Endothelial cell of umbilical vein (primary cell): ENCODE measurements at regions not wholly inside any gene's neighbourhood (a gene's known extent, or its start where the extent isn't known, plus 50 kb on each side); places are given as distances from the start of the nearest gene placed in this dataset.

Experiments
- BruUV-seq: library from RNA; stranded (reverse); fragments of 400-500 nt; replicated peaks from 2 replicates; lab custom pipeline; 2021; lab: Mats Ljungman, UMichigan
- CTCF ChIA-PET: fragments of 300-600, 350-600 bp; sonication (Branson Sonifier 250); formaldehyde crosslinking; loops from one replicate; lab custom pipeline; 2021; ENCODE audit warnings: antibody characterized with exemption, inconsistent platforms; lab: Charles Lee
- POLR2A ChIA-PET: fragments of 300-600, 350-600 bp; sonication (Branson Sonifier 250); formaldehyde crosslinking; loops from one replicate; lab custom pipeline; 2021; ENCODE audit warnings: antibody characterized with exemption, inconsistent platforms; lab: Charles Lee
- DNase-seq: peaks from one replicate; pipeline ENCODE4 v3.0.0-alpha.2; 2011; ENCODE audit warnings: low read depth, low spot score
- FAIRE-seq: peaks from 2 replicates; lab custom pipeline; 2011; peaks lifted over from hg19 to GRCh38; lab: Jason Lieb, UNC
- H2AFZ ChIP-seq: 2 replicates; pipeline ENCODE4 v1.6.0; 2012; ENCODE audit warnings: low read depth, low read length, control low read depth, inconsistent platforms
- H3K27ac ChIP-seq: 2 replicates; pipeline ENCODE4 v1.5.1; 2011; ENCODE audit warnings: low read depth, mild to moderate bottlenecking, control low read depth, low read length, moderate library complexity; ENCODE audit not compliant: insufficient read depth
- H3K27me3 ChIP-seq, 2 experiments: 2 replicates each; pipeline versions ENCODE4 v1.6.0 to v1.6.1; 2011; ENCODE audit warnings: low read length in 2 of 2, mixed read lengths in 1 of 2; ENCODE audit not compliant: control insufficient read depth in 2 of 2, insufficient read depth in 2 of 2
- H3K36me3 ChIP-seq, 2 experiments: 2 replicates in 1 of 2; 3 replicates in 1 of 2; pipeline ENCODE4 v1.5.1; 2011; ENCODE audit warnings: low read length in 2 of 2, mild to moderate bottlenecking in 1 of 2, moderate library complexity in 1 of 2; ENCODE audit not compliant: control insufficient read depth in 2 of 2, insufficient read depth in 2 of 2; ENCODE audit errors: extremely low read depth in 1 of 2
- H3K4me1 ChIP-seq: 3 replicates; pipeline ENCODE4 v1.5.1; 2011; ENCODE audit warnings: mild to moderate bottlenecking, low read length; ENCODE audit not compliant: control insufficient read depth, insufficient read depth; ENCODE audit errors: extremely low read depth
- H3K4me2 ChIP-seq: 2 replicates; pipeline ENCODE4 v1.6.1; 2011; ENCODE audit warnings: low read length, control low read depth, mixed read lengths; ENCODE audit not compliant: insufficient read depth
- H3K4me3 ChIP-seq, 3 experiments: fragments of 200-600 bp in 1 of 3; sonication (generic), shearing (Covaris generic) in 1 of 3; replicated peaks in 1 of 3; 2 replicates each; pipeline ENCODE4 v1.5.1; 2011 to 2016; ENCODE audit warnings: control low read depth in 3 of 3, low read length in 3 of 3, mild to moderate bottlenecking in 2 of 3, inconsistent platforms in 1 of 3, low read depth in 1 of 3, moderate library complexity in 1 of 3; ENCODE audit not compliant: insufficient read depth in 1 of 3
- H3K79me2 ChIP-seq: 2 replicates; pipeline ENCODE4 v1.6.0; 2012; ENCODE audit warnings: low read length, inconsistent platforms; ENCODE audit not compliant: control insufficient read depth, insufficient read depth
- H3K9ac ChIP-seq: replicated peaks from 2 replicates; pipeline ENCODE3; 2011; ENCODE audit warnings: low read length, control low read depth; ENCODE audit not compliant: insufficient read depth; ENCODE audit errors: extremely low read depth
- H3K9me1 ChIP-seq: replicated peaks from 3 replicates; pipeline ENCODE4 v1.6.0; 2011; ENCODE audit warnings: mild to moderate bottlenecking, low read length; ENCODE audit not compliant: control insufficient read depth, insufficient read depth; ENCODE audit errors: extremely low read depth
- H3K9me3 ChIP-seq: replicated peaks from 2 replicates; pipeline ENCODE4 v1.5.1; 2012; ENCODE audit warnings: low read length, inconsistent platforms; ENCODE audit not compliant: control insufficient read depth, insufficient read depth
- H4K20me1 ChIP-seq: replicated peaks from 2 replicates; pipeline ENCODE3; 2011; ENCODE audit warnings: mild to moderate bottlenecking, low read length; ENCODE audit not compliant: control insufficient read depth, insufficient read depth; ENCODE audit errors: extremely low read depth
- CTCF ChIP-seq, 2 donors: IDR thresholded peaks; 1 replicate in 1 of 2; 2 replicates in 1 of 2; pipeline ENCODE4 v1.5.1; 2011; ENCODE audit warnings: low read length in 2 of 2, mild to moderate bottlenecking in 2 of 2, moderate library complexity in 2 of 2, control low read depth in 1 of 2, inconsistent platforms in 1 of 2, low read depth in 1 of 2; ENCODE audit not compliant: insufficient read depth in 1 of 2; ENCODE audit errors: extremely low read depth in 1 of 2
- EZH2 ChIP-seq: IDR thresholded peaks from 2 replicates; pipeline ENCODE4 v1.6.1; 2012; ENCODE audit warnings: borderline replicate concordance, low read depth, mild to moderate bottlenecking, moderate library complexity, low read length, inconsistent platforms; ENCODE audit not compliant: severe bottlenecking
- FOS ChIP-seq: IDR thresholded peaks from 2 replicates; pipeline ENCODE4 v1.6.1; 2011; ENCODE audit warnings: mild to moderate bottlenecking, low read length, moderate library complexity, borderline replicate concordance; ENCODE audit not compliant: insufficient read depth
- GATA2 ChIP-seq: IDR thresholded peaks from 2 replicates; pipeline ENCODE4 v1.7.0; 2011; ENCODE audit warnings: low read depth, mild to moderate bottlenecking, moderate library complexity, mixed read lengths, low read length; ENCODE audit not compliant: insufficient read length, insufficient read depth
- JUN ChIP-seq: IDR thresholded peaks from 2 replicates; pipeline ENCODE4 v1.6.1; 2011; ENCODE audit warnings: borderline replicate concordance, low read depth; ENCODE audit not compliant: insufficient read length, insufficient read depth
- MYC ChIP-seq: IDR thresholded peaks from one replicate; pipeline ENCODE4 v1.6.1; 2011; ENCODE audit warnings: mild to moderate bottlenecking, low read depth, low read length
- POLR2A ChIP-seq: IDR thresholded peaks from 2 replicates; pipeline ENCODE4 v1.6.1; 2012; ENCODE audit warnings: low read depth, mild to moderate bottlenecking, control low read depth, low read length
- POLR2AphosphoS5 ChIP-seq: IDR thresholded peaks from 2 replicates; pipeline ENCODE4 v1.6.1; 2012; ENCODE audit warnings: low read depth, mild to moderate bottlenecking, control low read depth, low read length, moderate library complexity; ENCODE audit not compliant: insufficient read depth
- dilution Hi-C: fragments of 300-500 bp; cut with MboI; formaldehyde crosslinking; loops from one replicate; pipeline ENCODE4 v1.15.0; 2019; ENCODE audit warnings: low sequenced_read_pairs; ENCODE audit not compliant: extremely low pct_ligation_motif_present
- intact Hi-C: fragments of 100-400 bp; cut with micrococcal nuclease; formaldehyde crosslinking; loops from one replicate; pipeline ENCODE4 v1.10.0; 2022
- TF ChIP-seq, protein P1 (sequence below): IDR thresholded peaks from 2 replicates; pipeline ENCODE4 v1.6.1; 2011; ENCODE audit not compliant: insufficient read depth, insufficient read length

DNA sequence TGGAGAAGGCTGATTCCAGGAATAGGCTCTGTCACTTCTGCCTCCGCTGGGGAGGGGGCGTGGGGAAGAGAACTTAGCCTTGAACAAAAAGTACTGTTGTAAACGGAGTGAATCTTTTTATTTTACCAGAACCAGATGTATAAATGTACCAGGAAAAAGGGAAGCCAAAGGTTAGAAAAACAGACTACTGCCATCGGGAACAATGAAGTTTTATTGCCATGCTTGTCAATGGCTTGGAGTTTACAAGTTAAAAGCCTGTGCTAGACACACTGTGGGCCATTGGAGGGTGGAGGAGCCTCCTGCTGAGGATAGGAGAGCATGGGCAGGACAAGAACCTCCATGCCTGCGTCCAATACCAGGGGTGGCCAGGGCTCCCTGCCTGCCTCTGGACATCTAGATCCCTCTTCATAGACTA lies 161.7 kb upstream of the LYZL2 start:
- DNase-seq = peak; percentile 85
- H3K9ac ChIP-seq = no peak overlapping the region

More for the DNA sequence above, 161.7 kb upstream of the LYZL2 start:
- Histone ChIP-seq H3K36me3 (no peaks in the 10 kb centered on the region), H3K9me1 (no peaks in the 10 kb centered on the region), H3K4me3 (no peak overlapping the region), H2AFZ (peak overlapping the region; percentile 12), H3K27ac (peak overlapping the region; percentile 15), H3K27me3 (no peaks in the 10 kb centered on the region), H3K4me2 (peak overlapping the region; percentile 12), H3K9me3 (no peaks in the 10 kb centered on the region), H3K79me2 (no peaks in the 10 kb centered on the region), H3K4me1 (peaks cover 30% of the 10 kb centered on the region), H4K20me1 (no peaks in the 10 kb centered on the region)
- POLR2A ChIA-PET = no interaction called here
- intact Hi-C loops = loop anchor here (1.0 kb wide), 1 partner anchor 21 kb away; no protein-coding TSS in a partner anchor
- BruUV-seq = no TSS peak
- peak; percentile 73 for FAIRE-seq
- TF ChIP-seq FOS (no peak), MYC (no peak), EZH2 (no peak), CTCF (IDR thresholded peaks at IDR 0.05; ENCODE audit: extremely low read depth in 1 of 2, insufficient read depth in 1 of 2, low read depth in 1 of 2, low read length in 2 of 2) (no peak), POLR2AphosphoS5 (no peak), GATA2 (no peak), JUN (no peak), POLR2A (no peak)
- TF ChIP-seq, protein P1, sequence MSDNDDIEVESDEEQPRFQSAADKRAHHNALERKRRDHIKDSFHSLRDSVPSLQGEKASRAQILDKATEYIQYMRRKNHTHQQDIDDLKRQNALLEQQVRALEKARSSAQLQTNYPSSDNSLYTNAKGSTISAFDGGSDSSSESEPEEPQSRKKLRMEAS = no peak
- dilution Hi-C loops = no loop called here
- CTCF ChIA-PET = no interaction called here
